ENCODE measurements at regions not wholly inside any gene's neighbourhood (a gene's known extent, or its start where the extent isn't known, plus 50 kb on each side); places are given as distances from the start of the nearest gene placed in this dataset.
"Not testable (repeated sequence)": the region's sequence is repeated elsewhere in the genome, so short reads cannot be mapped to it uniquely, and the experiment has no call there.

DNA sequence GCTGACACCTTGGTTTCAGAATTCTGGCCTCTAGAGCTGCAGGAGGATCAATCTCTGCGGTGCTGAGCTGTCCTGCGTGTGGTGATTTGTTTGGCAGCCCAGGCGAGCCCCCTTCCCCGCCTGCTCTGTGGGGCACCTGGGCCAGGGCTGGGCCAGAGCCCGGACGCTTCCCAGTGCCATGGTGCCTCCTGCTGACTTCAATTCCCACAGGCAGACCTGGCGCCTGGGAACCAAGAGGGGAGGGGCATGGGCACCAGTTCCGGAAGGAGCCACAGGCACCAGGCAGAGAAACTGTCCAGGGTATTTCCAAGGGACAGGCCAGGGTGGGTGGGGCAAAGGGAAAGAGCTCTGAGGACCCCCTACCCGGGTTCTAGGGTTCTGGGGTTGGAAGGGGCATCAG is 197.8 kb downstream of the CTTN start:
- H3K9ac ChIP-seq (ENCODE audit: low read length), result no peak overlapping the region
- H3K4me3 ChIP-seq (ENCODE audit: low read depth in 1 of 2, low read length in 2 of 2), result no peak overlapping the region
- no peak overlapping the region for H3K27ac ChIP-seq (ENCODE audit: low read depth, low read length)
- no peaks in the 10 kb centered on the region for H3K27me3 ChIP-seq (ENCODE audit: control insufficient read depth in 1 of 2, insufficient read depth in 2 of 2, low read length in 2 of 2)
- no peaks in the 10 kb centered on the region for H3K4me1 ChIP-seq (ENCODE audit: insufficient read depth, low read length)
- H3K36me3 ChIP-seq (ENCODE audit: insufficient read depth, low read length), result no peaks in the 10 kb centered on the region
- no peaks in the 10 kb centered on the region for H3K9me3 ChIP-seq (ENCODE audit: low read length)

DNA sequence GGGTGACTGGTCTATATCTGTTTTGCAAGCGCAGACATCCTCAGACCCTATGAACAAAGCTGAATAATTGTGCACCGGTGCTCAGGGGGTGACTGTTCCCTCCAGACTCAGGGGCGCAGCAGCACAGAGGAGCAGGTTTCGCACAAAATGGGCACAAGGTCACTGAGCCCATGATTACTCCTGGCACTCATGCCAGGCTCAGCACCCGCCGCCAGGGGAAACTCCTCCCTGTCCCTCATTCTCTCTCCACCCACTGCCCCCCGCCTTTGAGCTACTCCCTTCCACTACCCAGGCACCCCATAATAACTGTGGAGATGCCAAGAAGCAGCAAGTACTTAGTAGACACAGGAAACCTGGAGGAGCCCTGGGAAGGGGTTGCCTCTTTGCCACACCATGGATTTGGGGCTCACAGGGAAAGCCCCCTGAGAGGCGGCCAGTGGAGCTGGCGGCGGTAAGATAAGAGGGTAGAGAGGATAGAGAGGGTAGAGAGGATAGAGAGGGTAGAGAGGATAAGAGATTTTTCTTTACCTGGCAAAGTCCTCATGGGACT is 198.8 kb downstream of the CTTN start:
- Histone ChIP-seq H3K27me3 (ENCODE audit: control insufficient read depth in 1 of 2, insufficient read depth in 2 of 2, low read length in 2 of 2) (no peaks in the 10 kb centered on the region), H3K4me3 (ENCODE audit: low read depth in 1 of 2, low read length in 2 of 2) (no peak overlapping the region), H3K9ac (ENCODE audit: low read length) (no peak overlapping the region), H3K9me3 (ENCODE audit: low read length) (no peaks in the 10 kb centered on the region), H3K27ac (ENCODE audit: low read depth, low read length) (no peak overlapping the region), H3K36me3 (ENCODE audit: insufficient read depth, low read length) (no peaks in the 10 kb centered on the region), H3K4me1 (ENCODE audit: insufficient read depth, low read length) (no peaks in the 10 kb centered on the region)

DNA sequence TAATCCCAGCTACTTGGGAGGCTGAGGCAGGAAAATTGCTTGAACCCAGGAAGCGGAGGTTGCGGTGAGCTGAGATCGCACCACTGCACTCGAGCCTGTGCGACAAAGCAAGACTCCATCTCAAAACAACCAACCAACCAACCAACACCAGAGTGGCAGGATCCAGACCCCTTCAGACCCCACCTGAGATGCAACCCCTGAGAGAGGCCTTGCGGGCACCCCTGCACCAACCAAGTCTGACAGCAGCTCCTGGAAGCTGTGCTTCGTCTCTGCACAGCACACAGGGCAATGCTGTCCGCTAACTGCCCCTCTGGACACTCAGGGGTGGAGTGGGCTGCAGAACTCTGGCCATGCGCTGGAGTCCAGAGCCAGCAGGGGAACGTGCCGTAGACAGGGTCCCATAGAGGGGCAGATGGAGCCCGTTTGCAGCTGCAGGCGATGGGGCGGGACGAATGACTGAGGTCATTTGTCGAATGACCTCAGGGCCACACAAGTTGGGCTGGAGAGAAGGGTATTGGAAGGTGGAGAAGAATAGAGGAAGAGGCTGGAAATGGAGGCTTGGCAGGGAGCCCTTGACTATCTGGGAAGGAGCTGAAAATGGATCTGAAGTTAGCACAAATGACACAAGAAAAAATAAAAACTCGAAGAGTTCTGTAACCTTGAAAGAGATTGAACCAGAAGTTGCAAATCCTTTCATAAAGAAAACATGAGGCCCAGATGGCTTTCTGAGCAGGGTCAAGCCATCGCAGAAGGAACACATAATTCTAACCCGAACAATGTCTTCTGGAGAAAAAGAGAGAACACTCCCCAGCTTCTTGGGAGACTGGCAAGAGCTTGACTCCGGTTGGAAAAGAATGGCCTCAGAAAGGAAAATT is 199.7 kb downstream of the CTTN start:
- Histone ChIP-seq H3K36me3 (ENCODE audit: insufficient read depth, low read length) (no peaks in the 10 kb centered on the region), H3K27me3 (ENCODE audit: control insufficient read depth in 1 of 2, insufficient read depth in 2 of 2, low read length in 2 of 2) (no peaks in the 10 kb centered on the region), H3K4me3 (ENCODE audit: low read depth in 1 of 2, low read length in 2 of 2) (no peak overlapping the region), H3K27ac (ENCODE audit: low read depth, low read length) (no peak overlapping the region), H3K9me3 (ENCODE audit: low read length) (no peaks in the 10 kb centered on the region), H3K4me1 (ENCODE audit: insufficient read depth, low read length) (no peaks in the 10 kb centered on the region), H3K9ac (ENCODE audit: low read length) (no peak overlapping the region)

DNA sequence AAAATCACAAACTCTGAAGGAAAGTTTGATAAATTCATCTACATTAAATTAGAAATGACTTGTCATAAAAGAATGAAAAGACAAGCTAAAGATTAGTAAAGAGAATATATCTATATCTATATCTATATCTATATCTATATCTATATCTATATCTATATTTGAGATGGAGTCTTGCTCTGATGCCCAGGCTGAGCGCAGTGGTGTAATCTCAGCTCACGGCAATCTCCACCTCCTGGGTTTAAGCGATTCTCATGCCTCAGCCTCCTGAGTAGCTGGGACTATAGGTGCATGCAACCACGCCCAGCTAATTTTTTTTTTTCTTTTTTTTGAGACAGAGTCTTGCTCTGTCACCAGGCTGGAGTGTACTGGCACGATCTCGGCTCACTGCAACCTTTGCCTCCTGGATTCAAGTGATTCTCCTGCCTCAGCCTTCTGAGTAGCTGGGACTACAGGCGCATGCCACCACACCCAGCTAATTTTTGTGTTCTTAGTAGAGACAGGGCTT is 202.6 kb downstream of the CTTN start:
- not testable (repeated sequence) for H3K4me1 ChIP-seq (ENCODE audit: insufficient read depth, low read length)

DNA sequence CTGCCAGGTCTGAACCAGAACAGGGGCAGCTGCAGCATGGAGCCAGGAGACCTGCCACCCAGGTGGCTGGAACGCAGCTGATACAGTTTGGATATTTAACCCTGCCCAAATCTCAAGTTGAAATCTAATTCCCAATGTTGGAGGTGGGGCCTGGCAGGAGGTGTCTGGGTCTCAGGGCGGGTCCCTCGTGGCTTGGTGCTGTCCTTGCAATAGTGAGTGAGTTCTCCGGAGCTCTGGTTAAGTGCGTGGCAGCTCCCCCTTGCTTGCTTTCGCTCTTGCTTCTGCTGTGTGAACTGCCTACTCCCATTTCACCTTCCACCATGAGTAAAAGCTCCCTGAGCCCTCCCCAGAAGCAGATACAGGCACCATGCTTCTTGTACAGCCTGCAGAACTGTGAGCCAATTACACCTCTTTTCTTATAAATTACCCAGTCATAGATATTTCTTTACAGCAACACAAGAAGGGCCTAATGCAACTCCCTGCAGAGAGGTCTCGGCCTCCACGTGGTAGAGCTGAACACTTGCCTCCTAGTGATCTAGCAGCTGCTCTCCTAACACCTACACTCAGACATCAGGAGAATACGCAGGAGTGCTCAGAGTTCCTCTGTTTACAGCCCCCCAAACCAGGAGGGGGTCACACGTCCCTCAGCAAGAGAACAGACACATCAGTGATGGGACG is 203.7 kb downstream of the CTTN start:
- Histone ChIP-seq H3K27me3 (ENCODE audit: control insufficient read depth in 1 of 2, insufficient read depth in 2 of 2, low read length in 2 of 2) (no peaks in the 10 kb centered on the region), H3K9ac (ENCODE audit: low read length) (no peak overlapping the region), H3K9me3 (ENCODE audit: low read length) (no peaks in the 10 kb centered on the region), H3K4me1 (ENCODE audit: insufficient read depth, low read length) (no peaks in the 10 kb centered on the region), H3K4me3 (ENCODE audit: low read depth in 1 of 2, low read length in 2 of 2) (no peak overlapping the region), H3K36me3 (ENCODE audit: insufficient read depth, low read length) (no peaks in the 10 kb centered on the region), H3K27ac (ENCODE audit: low read depth, low read length) (no peak overlapping the region)

More for the DNA sequence above, 202.6 kb downstream of the CTTN start:
- not testable (repeated sequence) for H3K36me3 ChIP-seq (ENCODE audit: insufficient read depth, low read length); H3K27ac ChIP-seq (ENCODE audit: low read depth, low read length); H3K9ac ChIP-seq (ENCODE audit: low read length); H3K4me3 ChIP-seq (ENCODE audit: low read depth in 1 of 2, low read length in 2 of 2); H3K9me3 ChIP-seq (ENCODE audit: low read length); H3K27me3 ChIP-seq (ENCODE audit: control insufficient read depth in 1 of 2, insufficient read depth in 2 of 2, low read length in 2 of 2)

DNA sequence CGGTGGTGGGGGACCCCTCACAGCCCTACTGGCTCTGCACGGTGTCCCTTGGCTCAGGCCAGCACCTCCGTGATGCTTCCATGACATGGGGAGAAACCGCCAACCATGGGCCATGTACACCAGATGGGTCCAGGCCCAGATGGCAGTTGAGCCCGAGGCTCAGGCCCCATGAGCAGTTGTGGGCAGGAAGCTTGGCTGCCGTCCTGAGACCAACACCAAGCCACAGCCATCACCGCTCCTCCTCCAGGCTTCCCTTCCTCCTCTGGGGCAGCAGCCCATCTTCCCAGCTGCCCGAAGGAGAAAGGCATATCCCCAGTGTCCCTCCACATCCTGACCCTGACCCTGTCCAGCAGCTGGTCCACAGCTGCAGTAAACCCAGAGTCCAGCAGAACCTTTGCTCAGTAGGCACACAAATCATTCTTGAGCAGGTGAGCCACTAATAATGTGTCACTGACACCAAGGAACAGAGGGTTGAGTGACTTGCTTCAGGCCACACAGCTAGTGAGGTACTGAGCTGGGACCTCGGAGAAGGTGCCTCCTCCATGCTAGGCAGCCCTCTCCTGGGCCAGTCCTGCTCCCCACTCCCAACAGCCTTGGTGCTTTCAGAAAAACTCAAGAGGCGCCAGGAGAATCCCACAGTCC is 204.9 kb downstream of the CTTN start:
- Histone ChIP-seq H3K36me3 (ENCODE audit: insufficient read depth, low read length) (no peaks in the 10 kb centered on the region), H3K9me3 (ENCODE audit: low read length) (no peaks in the 10 kb centered on the region), H3K27me3 (ENCODE audit: control insufficient read depth in 1 of 2, insufficient read depth in 2 of 2, low read length in 2 of 2) (no peaks in the 10 kb centered on the region), H3K9ac (ENCODE audit: low read length) (no peak overlapping the region), H3K4me1 (ENCODE audit: insufficient read depth, low read length) (no peaks in the 10 kb centered on the region), H3K27ac (ENCODE audit: low read depth, low read length) (no peak overlapping the region), H3K4me3 (ENCODE audit: low read depth in 1 of 2, low read length in 2 of 2) (no peak overlapping the region)

DNA sequence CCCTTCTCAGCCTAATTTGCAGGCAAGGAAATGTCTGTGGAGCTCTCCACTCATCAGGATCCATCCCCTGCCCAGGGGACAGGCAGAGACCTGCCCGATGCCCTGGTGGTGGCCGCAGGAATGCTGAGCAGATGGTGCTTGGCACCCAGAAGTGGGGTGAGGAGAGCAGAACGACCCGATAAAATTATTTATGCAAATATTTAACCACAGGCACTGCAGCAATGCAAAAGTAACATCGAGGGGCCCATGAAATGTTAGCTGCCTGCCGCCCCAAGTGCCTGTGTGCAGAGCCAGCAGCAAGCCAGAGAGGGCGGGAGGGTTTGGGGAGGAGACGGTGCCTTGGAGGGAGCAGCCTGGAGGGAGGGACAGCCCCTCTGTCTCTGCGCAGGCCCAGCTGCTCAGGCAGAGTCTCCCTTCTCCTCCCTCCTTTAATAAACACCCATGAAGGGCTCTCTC is 205.5 kb downstream of the CTTN start:
- Histone ChIP-seq H3K36me3 (ENCODE audit: insufficient read depth, low read length) (no peaks in the 10 kb centered on the region), H3K27me3 (ENCODE audit: control insufficient read depth in 1 of 2, insufficient read depth in 2 of 2, low read length in 2 of 2) (no peaks in the 10 kb centered on the region), H3K4me3 (ENCODE audit: low read depth in 1 of 2, low read length in 2 of 2) (no peak overlapping the region), H3K27ac (ENCODE audit: low read depth, low read length) (no peak overlapping the region), H3K9ac (ENCODE audit: low read length) (no peak overlapping the region), H3K4me1 (ENCODE audit: insufficient read depth, low read length) (no peaks in the 10 kb centered on the region), H3K9me3 (ENCODE audit: low read length) (no peaks in the 10 kb centered on the region)

DNA sequence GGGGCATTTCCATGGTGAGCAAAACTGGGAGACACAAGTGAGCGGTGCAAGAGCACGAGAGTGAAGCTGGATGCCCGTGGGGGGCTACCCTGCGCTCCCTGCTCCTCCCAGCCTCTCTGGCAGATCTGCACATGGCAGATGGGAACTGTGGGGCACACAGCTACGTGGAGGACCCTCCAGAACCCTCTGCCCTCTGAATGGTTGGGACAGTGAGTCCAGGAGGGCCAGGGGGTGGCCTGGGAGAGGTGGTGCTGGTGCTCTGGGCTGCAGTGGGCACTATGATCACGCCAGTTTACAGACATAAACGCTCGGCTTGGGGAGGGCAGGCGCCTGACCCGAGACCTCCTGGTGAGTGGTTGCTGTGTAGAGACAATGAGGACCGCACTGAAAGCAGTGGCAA is 205.9 kb downstream of the CTTN start:
- Histone ChIP-seq H3K9ac (ENCODE audit: low read length) (no peak overlapping the region), H3K9me3 (ENCODE audit: low read length) (no peaks in the 10 kb centered on the region), H3K36me3 (ENCODE audit: insufficient read depth, low read length) (no peaks in the 10 kb centered on the region), H3K27me3 (ENCODE audit: control insufficient read depth in 1 of 2, insufficient read depth in 2 of 2, low read length in 2 of 2) (no peaks in the 10 kb centered on the region), H3K4me3 (ENCODE audit: low read depth in 1 of 2, low read length in 2 of 2) (no peak overlapping the region), H3K27ac (ENCODE audit: low read depth, low read length) (no peak overlapping the region), H3K4me1 (ENCODE audit: insufficient read depth, low read length) (no peaks in the 10 kb centered on the region)

DNA sequence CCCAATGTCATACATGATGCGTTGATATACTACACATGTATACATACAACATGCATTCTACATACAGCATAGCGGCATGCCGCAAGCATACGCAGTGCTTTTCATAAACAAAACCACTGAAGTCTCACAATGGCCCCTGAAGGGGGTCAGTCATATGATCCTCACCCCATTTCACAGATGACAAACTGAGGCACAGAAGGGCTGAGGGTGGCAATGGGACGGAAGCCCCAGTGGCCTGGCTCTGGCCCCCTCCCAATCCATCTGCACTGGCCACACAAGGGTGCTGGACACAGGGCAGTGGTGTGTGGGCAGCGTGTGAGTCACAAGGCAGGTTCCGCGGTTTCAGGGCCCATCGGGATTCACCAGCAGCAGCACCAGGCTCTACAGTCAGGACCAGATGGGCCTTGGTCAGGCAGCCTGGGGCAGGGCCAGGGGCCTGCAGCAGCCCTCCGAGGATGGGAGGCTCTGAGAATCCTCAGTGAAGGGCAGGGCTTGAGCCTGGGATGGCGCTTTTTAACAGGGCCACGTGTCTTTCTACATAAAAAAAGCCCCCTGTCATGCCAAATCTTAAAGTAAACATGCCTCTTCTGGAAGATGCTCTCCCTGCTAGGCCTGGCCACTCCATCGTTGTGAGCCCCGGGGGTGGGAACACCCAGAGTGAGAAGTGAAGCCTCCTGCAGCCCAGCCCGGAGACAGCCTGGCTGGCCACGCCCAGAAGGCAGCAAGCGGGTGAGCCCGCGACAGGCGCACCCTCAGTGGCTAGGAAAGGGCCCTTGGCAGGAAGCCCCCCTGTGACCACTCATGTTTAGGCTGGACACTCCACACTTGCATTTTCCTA is 206.5 kb downstream of the CTTN start:
- Histone ChIP-seq H3K36me3 (ENCODE audit: insufficient read depth, low read length) (no peaks in the 10 kb centered on the region), H3K4me3 (ENCODE audit: low read depth in 1 of 2, low read length in 2 of 2) (no peak overlapping the region), H3K27ac (ENCODE audit: low read depth, low read length) (no peak overlapping the region), H3K9ac (ENCODE audit: low read length) (no peak overlapping the region), H3K9me3 (ENCODE audit: low read length) (no peaks in the 10 kb centered on the region), H3K27me3 (ENCODE audit: control insufficient read depth in 1 of 2, insufficient read depth in 2 of 2, low read length in 2 of 2) (no peaks in the 10 kb centered on the region), H3K4me1 (ENCODE audit: insufficient read depth, low read length) (no peaks in the 10 kb centered on the region)

DNA sequence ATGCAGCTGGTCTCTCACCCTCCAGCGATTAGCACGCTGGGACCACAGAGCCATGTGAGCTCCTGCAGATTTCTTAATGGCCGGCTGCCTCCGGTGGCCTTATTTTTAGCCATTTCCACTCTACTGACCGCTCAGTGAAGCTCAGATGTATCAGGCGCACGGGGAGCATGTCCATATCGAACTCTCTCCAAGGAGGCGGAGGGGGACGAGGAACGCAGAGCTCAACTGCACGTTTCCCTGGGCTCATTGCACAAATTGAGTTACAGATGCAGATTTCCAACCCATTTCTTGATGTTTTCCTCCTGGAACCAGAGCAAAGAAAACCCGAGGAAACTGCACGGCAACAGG is 207.1 kb downstream of the CTTN start:
- H3K9ac ChIP-seq (ENCODE audit: low read length), result no peak overlapping the region
- no peaks in the 10 kb centered on the region for H3K36me3 ChIP-seq (ENCODE audit: insufficient read depth, low read length)
- H3K9me3 ChIP-seq (ENCODE audit: low read length), result no peaks in the 10 kb centered on the region
- no peaks in the 10 kb centered on the region for H3K27me3 ChIP-seq (ENCODE audit: control insufficient read depth in 1 of 2, insufficient read depth in 2 of 2, low read length in 2 of 2)
- H3K27ac ChIP-seq (ENCODE audit: low read depth, low read length), result no peak overlapping the region
- H3K4me1 ChIP-seq (ENCODE audit: insufficient read depth, low read length), result no peaks in the 10 kb centered on the region
- H3K4me3 ChIP-seq (ENCODE audit: low read depth in 1 of 2, low read length in 2 of 2), result no peak overlapping the region

DNA sequence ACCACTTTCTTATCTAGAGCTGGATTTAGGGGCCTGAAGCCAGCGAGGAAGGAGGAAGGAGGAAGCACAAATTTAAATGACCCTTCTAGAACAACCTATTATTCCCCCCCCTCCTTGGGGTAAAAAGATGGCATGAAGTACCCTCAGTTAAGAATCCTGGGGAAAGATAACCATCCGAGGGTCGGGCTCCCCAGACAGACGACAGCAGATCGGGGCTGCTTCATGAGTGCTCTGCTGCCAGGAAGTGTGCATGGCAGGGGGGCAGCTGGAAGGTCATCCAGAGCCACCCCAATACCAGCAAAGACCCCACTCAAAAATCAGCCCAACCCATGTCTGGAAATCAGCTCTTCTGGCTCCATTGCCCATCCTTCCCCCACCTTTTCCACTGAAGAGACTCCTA is 207.5 kb downstream of the CTTN start:
- Histone ChIP-seq H3K9me3 (ENCODE audit: low read length) (no peaks in the 10 kb centered on the region), H3K4me3 (ENCODE audit: low read depth in 1 of 2, low read length in 2 of 2) (no peak overlapping the region), H3K9ac (ENCODE audit: low read length) (no peak overlapping the region), H3K4me1 (ENCODE audit: insufficient read depth, low read length) (no peaks in the 10 kb centered on the region), H3K36me3 (ENCODE audit: insufficient read depth, low read length) (no peaks in the 10 kb centered on the region), H3K27ac (ENCODE audit: low read depth, low read length) (no peak overlapping the region), H3K27me3 (ENCODE audit: control insufficient read depth in 1 of 2, insufficient read depth in 2 of 2, low read length in 2 of 2) (no peaks in the 10 kb centered on the region)

Measured in muscle layer of colon (tissue), 2 donors.